HEK293 (cell line): ENCODE measurements at regions not wholly inside any gene's neighbourhood (a gene's known extent, or its start where the extent isn't known, plus 50 kb on each side); places are given as distances from the start of the nearest gene placed in this dataset.
"Not testable (repeated sequence)": the region's sequence is repeated elsewhere in the genome, so short reads cannot be mapped to it uniquely, and the experiment has no call there.

Source experiments
- CTCF ChIA-PET: fragments of 350-600 bp; formaldehyde crosslinking; extraction: SDS; loops from one replicate; lab custom pipeline; 2021; ENCODE audit warnings: antibody characterized with exemption; lab: Yijun Ruan, JAX
- POLR2A ChIA-PET: fragments of 300-600 bp; formaldehyde crosslinking; extraction: SDS; loops from one replicate; lab custom pipeline; 2020; ENCODE audit warnings: antibody characterized with exemption, inconsistent platforms; lab: Yijun Ruan, JAX
- H3K27ac ChIP-seq: fragments of 200-500 bp; sonication (Bioruptor generic); 2 replicates; pipeline ENCODE4 v1.5.1; 2014; ENCODE audit warnings: low read depth, low read length, control low read depth, inconsistent platforms; ENCODE audit errors: extremely low read depth
- H3K36me3 ChIP-seq, 2 experiments: fragments of 200-500 bp in 1 of 2; sonication (Bioruptor generic) in 1 of 2; 1 replicate in 1 of 2; 2 replicates in 1 of 2; pipeline ENCODE4 v1.5.1; 2014 to 2017; ENCODE audit warnings: inconsistent platforms in 2 of 2, low read length in 2 of 2; ENCODE audit not compliant: control insufficient read depth in 2 of 2, insufficient read depth in 1 of 2
- H3K4me1 ChIP-seq: fragments of 200-500 bp; sonication (Bioruptor generic); 2 replicates; pipeline ENCODE4 v1.5.1; 2014; ENCODE audit warnings: mild to moderate bottlenecking, low read length, inconsistent platforms; ENCODE audit not compliant: control insufficient read depth, insufficient read depth
- H3K4me3 ChIP-seq: 2 replicates; pipeline ENCODE4 v1.5.1; 2011; ENCODE audit warnings: low read depth, mild to moderate bottlenecking, control low read depth, low read length, moderate library complexity
- H3K9me3 ChIP-seq: fragments of 200-500 bp; sonication (Bioruptor generic); 2 replicates; pipeline ENCODE4 v1.5.1; 2014; ENCODE audit warnings: low read depth, low read length, inconsistent platforms; ENCODE audit not compliant: control insufficient read depth, insufficient read depth
- FEZF1 ChIP-seq: fragments of 450-650 bp; formaldehyde crosslinking; IDR thresholded peaks from 2 replicates; pipeline ENCODE4 v1.5.1; 2016; ENCODE audit warnings: missing biosample characterization, missing genetic modification characterization
- SCRT1 ChIP-seq: fragments of 450-650 bp; formaldehyde crosslinking; IDR thresholded peaks from 2 replicates; pipeline ENCODE4 v1.5.1; 2016; ENCODE audit warnings: missing biosample characterization, missing genetic modification characterization, borderline replicate concordance
- SCRT2 ChIP-seq: fragments of 450-650 bp; formaldehyde crosslinking; IDR thresholded peaks from 2 replicates; pipeline ENCODE4 v1.5.1; 2016; ENCODE audit warnings: missing biosample characterization, missing genetic modification characterization
- ZBTB7A ChIP-seq: fragments of 450-650 bp; formaldehyde crosslinking; IDR thresholded peaks from 2 replicates; pipeline ENCODE4 v1.5.1; 2016; ENCODE audit warnings: low read depth, missing biosample characterization, missing genetic modification characterization
- ZBTB8A ChIP-seq: fragments of 450-650 bp; formaldehyde crosslinking; IDR thresholded peaks from 2 replicates; pipeline ENCODE4 v1.5.1; 2016; ENCODE audit warnings: missing biosample characterization, missing genetic modification characterization
- ZFHX2 ChIP-seq: fragments of 450-650 bp; formaldehyde crosslinking; conservative IDR thresholded peaks from 2 replicates; pipeline ENCODE4 v1.5.1; 2016; ENCODE audit warnings: missing biosample characterization, missing genetic modification characterization
- ZNF133 ChIP-seq: fragments of 450-650 bp; formaldehyde crosslinking; IDR thresholded peaks from 2 replicates; pipeline ENCODE4 v1.5.1; 2016; ENCODE audit warnings: missing biosample characterization, missing genetic modification characterization
- ZNF174 ChIP-seq: fragments of 450-650 bp; formaldehyde crosslinking; IDR thresholded peaks from 2 replicates; pipeline ENCODE4 v1.5.0; 2017; ENCODE audit warnings: missing biosample characterization, mild to moderate bottlenecking, missing genetic modification characterization
- ZNF211 ChIP-seq: fragments of 450-650 bp; formaldehyde crosslinking; IDR thresholded peaks from 2 replicates; pipeline ENCODE4 v1.5.1; 2016; ENCODE audit warnings: low read depth, missing biosample characterization, missing genetic modification characterization
- ZNF596 ChIP-seq: fragments of 450-650 bp; IDR thresholded peaks from 2 replicates; pipeline ENCODE4 v1.5.0; 2018; ENCODE audit warnings: missing biosample characterization, mild to moderate bottlenecking, missing genetic modification characterization, moderate library complexity
- ZNF658 ChIP-seq: fragments of 450-650 bp; formaldehyde crosslinking; IDR thresholded peaks from 2 replicates; pipeline ENCODE4; 2016; ENCODE audit warnings: missing biosample characterization, missing genetic modification characterization
- ZNF776 ChIP-seq: fragments of 450-650 bp; formaldehyde crosslinking; IDR thresholded peaks from 2 replicates; pipeline ENCODE4 v1.5.0; 2017; ENCODE audit warnings: missing biosample characterization, missing genetic modification characterization, borderline replicate concordance
- TF ChIP-seq, protein P1 (sequence below): fragments of 450-650 bp; formaldehyde crosslinking; IDR thresholded peaks from 2 replicates; pipeline ENCODE4 v1.5.1; 2016; ENCODE audit warnings: missing biosample characterization, missing genetic modification characterization, borderline replicate concordance

DNA sequence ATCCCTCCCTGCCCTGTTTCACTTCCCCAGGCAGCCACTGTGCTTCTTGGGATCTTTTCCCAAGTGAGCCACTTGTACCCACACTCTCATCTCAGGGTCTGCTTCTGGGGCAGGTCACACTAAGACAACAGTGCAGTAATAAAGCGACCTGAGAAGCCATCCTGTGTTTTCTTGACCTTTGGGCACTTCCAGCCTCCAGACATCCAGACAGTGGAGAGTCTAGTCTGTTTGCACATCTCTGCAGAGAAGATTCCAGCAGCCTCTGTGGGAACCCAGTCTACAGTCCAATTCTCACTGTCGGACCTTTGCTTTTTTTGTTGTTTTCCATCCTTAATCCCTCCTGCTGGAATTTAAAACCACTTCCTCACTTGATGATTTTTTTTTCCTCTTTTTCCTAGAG lies 50.3 kb upstream of the ATP6AP2 start:
- CTCF ChIA-PET: interaction anchor here (0.6 to 0.7 kb wide), 2 partner anchors 8 to 378 kb away, joined by 3 to 4 read pairs; no protein-coding TSS in a partner anchor
- POLR2A ChIA-PET: no interaction called here
- no peaks in the 10 kb centered on the region for H3K9me3 ChIP-seq
- H3K27ac ChIP-seq: peak overlapping the region; percentile 90; the same call in 1 of the 2 replicates
- no peaks in the 10 kb centered on the region for H3K36me3 ChIP-seq
- H3K4me1 ChIP-seq: peaks cover 6% of the 10 kb centered on the region; the same call in 1 of the 2 replicates
- no peak overlapping the region for H3K4me3 ChIP-seq
- peak; percentile 16; the same call in 1 of the 2 replicates for TF ChIP-seq FEZF1 (tag by site-specific recombination)
- 0 out of 2 replicates have a peak, but pooled peaks have one; percentile 55 for TF ChIP-seq ZNF133
- TF ChIP-seq ZNF658 (tag by site-specific recombination): no peak

DNA sequence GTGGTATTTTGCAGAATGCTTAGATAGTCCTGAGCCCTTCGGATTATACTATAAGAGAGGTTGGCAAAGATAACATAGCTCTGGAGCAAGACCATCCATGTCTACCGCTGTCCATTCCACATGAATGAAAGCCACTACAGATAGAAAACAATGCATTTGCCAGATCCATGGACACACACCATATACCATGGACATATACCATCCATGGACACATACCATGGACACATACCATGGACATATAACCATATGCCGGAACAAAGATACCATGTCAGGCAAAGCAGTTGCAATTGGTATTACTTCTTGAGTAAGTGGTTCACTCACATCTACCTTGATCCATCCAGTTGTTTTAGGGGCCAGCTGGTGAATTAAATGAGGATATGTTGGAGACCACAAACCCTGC lies 53.2 kb upstream of the ATP6AP2 start:
- H3K27ac ChIP-seq: no peak overlapping the region
- H3K4me3 ChIP-seq: no peak overlapping the region
- ChIA-PET POLR2A (interaction anchor here (0.6 kb wide), 1 partner anchor 1152 kb away, joined by 3 read pairs; no protein-coding TSS in a partner anchor), CTCF (no interaction called here)
- no peak for TF ChIP-seq FEZF1 (tag by site-specific recombination)
- TF ChIP-seq SCRT2: no peak
- no peak for TF ChIP-seq ZBTB8A (tag by site-specific recombination)
- no peak for TF ChIP-seq ZBTB7A (tag by site-specific recombination)
- TF ChIP-seq, protein P1, sequence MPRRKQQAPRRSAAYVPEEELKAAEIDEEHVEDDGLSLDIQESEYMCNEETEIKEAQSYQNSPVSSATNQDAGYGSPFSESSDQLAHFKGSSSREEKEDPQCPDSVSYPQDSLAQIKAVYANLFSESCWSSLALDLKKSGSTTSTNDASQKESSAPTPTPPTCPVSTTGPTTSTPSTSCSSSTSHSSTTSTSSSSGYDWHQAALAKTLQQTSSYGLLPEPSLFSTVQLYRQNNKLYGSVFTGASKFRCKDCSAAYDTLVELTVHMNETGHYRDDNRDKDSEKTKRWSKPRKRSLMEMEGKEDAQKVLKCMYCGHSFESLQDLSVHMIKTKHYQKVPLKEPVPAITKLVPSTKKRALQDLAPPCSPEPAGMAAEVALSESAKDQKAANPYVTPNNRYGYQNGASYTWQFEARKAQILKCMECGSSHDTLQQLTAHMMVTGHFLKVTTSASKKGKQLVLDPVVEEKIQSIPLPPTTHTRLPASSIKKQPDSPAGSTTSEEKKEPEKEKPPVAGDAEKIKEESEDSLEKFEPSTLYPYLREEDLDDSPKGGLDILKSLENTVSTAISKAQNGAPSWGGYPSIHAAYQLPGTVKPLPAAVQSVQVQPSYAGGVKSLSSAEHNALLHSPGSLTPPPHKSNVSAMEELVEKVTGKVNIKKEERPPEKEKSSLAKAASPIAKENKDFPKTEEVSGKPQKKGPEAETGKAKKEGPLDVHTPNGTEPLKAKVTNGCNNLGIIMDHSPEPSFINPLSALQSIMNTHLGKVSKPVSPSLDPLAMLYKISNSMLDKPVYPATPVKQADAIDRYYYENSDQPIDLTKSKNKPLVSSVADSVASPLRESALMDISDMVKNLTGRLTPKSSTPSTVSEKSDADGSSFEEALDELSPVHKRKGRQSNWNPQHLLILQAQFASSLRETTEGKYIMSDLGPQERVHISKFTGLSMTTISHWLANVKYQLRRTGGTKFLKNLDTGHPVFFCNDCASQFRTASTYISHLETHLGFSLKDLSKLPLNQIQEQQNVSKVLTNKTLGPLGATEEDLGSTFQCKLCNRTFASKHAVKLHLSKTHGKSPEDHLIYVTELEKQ: no peak
- TF ChIP-seq ZNF174 (tag by site-specific recombination): no peak
- no peak for TF ChIP-seq ZNF596 (tag by site-specific recombination)
- no peak for TF ChIP-seq ZNF776 (tag by site-specific recombination)
- peak; percentile 98 for TF ChIP-seq ZNF211 (tag by site-specific recombination)
- H3K9me3 ChIP-seq: no peaks in the 10 kb centered on the region
- no peaks in the 10 kb centered on the region for H3K36me3 ChIP-seq
- H3K4me1 ChIP-seq: peaks cover 6% of the 10 kb centered on the region; the same call in 1 of the 2 replicates

DNA sequence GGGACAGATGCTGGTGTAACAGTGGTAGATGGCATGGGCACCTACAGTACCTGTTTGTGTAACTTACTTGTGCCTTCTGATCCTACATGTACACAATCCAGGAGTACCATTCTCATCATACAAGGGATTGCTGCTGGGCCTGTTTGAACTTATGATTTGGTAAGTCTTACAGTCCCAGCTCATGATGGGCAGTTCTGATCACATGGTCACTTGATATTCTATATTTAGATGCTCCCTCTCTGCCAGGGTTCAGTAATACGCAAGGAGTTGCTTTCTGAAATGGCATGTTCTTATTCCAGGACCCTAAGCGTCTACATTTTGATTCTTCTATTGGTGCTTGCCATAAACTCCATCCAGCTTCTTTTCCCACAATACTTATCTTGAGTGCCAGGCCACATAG lies 54.4 kb upstream of the ATP6AP2 start:
- H3K36me3 ChIP-seq: no peaks in the 10 kb centered on the region
- H3K4me3 ChIP-seq: no peak overlapping the region
- peaks cover under 1% of the 10 kb centered on the region; the same call in 1 of the 2 replicates for H3K4me1 ChIP-seq
- no peak for TF ChIP-seq SCRT1
- H3K27ac ChIP-seq: no peak overlapping the region
- no peaks in the 10 kb centered on the region for H3K9me3 ChIP-seq
- ChIA-PET POLR2A (no interaction called here), CTCF (interaction anchor here (0.6 to 1.7 kb wide), 2 partner anchors 12 to 99 kb away, joined by 3 to 5 read pairs; no protein-coding TSS in a partner anchor)

DNA sequence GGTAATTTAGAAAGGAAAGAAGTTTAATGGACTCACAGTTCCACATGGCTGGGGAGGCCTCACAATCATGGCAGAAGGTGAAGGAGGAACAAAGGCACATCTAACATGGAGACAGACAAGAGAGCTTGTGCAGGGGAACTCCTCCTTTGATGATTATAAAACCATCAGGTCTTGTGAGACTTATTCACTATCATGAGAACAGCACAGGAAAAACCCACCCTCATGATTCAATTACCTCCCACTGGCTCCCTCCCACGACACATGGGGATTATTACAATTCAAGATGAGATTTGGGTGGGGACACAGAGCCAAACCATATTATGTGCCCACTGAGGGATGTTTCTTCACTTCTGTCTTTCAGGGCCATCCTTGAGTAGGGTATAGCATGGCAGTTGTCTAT lies 54.9 kb upstream of the ATP6AP2 start:
- H3K36me3 ChIP-seq, POLR2A ChIA-PET, H3K27ac ChIP-seq, H3K4me3 ChIP-seq, H3K9me3 ChIP-seq, H3K4me1 ChIP-seq: not testable (repeated sequence)
- CTCF ChIA-PET: interaction anchor here (0.6 to 1.7 kb wide), 2 partner anchors 13 to 99 kb away, joined by 3 to 5 read pairs; no protein-coding TSS in a partner anchor
- 0 out of 2 replicates have a peak, but pooled peaks have one; percentile 19 for TF ChIP-seq ZFHX2
